PC-3 (cell line): ENCODE measurements at regions not wholly inside any gene's neighbourhood (a gene's known extent, or its start where the extent isn't known, plus 50 kb on each side); places are given as distances from the start of the nearest gene placed in this dataset.

Experiments used
- EZH2 ChIP-seq: fragments of 300-600 bp; sonication (generic); IDR thresholded peaks from one replicate; pipeline ENCODE4 v1.6.1; 2017; ENCODE audit warnings: antibody characterized with exemption, mild to moderate bottlenecking, low read length; ENCODE audit not compliant: unreplicated experiment
- TF ChIP-seq, protein P1 (sequence below): fragments of 300-600 bp; sonication (generic); conservative IDR thresholded peaks from 2 replicates; pipeline ENCODE4 v1.5.1; 2017; ENCODE audit warnings: antibody characterized with exemption, low read depth, mild to moderate bottlenecking, low read length

DNA sequence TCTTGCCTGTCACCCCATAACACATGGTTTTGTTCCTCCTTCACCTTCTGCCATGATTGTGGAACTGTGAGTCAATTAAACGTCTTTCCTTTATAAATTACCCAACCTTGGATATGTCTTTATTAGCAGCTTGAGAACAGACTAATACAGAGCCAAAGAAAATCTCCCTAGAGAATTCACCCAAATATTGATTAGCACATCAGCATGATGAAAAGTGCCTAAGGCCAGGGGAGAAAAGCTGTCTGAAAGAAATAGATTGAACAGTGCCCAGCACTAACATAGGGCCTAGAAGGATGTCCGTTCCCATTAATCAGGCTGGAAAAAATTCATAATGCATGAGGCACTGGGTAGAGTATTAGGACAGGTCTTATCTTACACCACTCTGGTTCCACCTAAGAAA lies 111.9 kb upstream of the CALN1 start:
- no peak for TF ChIP-seq EZH2
- TF ChIP-seq, protein P1, sequence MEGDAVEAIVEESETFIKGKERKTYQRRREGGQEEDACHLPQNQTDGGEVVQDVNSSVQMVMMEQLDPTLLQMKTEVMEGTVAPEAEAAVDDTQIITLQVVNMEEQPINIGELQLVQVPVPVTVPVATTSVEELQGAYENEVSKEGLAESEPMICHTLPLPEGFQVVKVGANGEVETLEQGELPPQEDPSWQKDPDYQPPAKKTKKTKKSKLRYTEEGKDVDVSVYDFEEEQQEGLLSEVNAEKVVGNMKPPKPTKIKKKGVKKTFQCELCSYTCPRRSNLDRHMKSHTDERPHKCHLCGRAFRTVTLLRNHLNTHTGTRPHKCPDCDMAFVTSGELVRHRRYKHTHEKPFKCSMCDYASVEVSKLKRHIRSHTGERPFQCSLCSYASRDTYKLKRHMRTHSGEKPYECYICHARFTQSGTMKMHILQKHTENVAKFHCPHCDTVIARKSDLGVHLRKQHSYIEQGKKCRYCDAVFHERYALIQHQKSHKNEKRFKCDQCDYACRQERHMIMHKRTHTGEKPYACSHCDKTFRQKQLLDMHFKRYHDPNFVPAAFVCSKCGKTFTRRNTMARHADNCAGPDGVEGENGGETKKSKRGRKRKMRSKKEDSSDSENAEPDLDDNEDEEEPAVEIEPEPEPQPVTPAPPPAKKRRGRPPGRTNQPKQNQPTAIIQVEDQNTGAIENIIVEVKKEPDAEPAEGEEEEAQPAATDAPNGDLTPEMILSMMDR, result no peak
